K562 (cell line): ENCODE measurements at regions not wholly inside any gene's neighbourhood (a gene's known extent, or its start where the extent isn't known, plus 50 kb on each side); places are given as distances from the start of the nearest gene placed in this dataset.

ENCODE experiments used
- ATAC-seq: fragments of 200-7000 bp; cut with Tn5 transposase; 3 replicates; pipeline ENCODE4 v1.9.1; 2020; ENCODE audit warnings: moderate library complexity
- BruUV-seq: library from RNA; stranded (reverse); fragments of 400-500 nt; replicated peaks from 2 replicates; lab custom pipeline; 2021; lab: Mats Ljungman, UMichigan
- CTCF ChIA-PET: fragments of 300-600 bp; formaldehyde crosslinking; extraction: SDS; loops from one replicate; lab custom pipeline; 2021; ENCODE audit warnings: low intra/inter-chr PET ratio; lab: Yijun Ruan, JAX
- POLR2A ChIA-PET: fragments of 300-600, 350-650 bp; sonication (Branson Sonifier 250); formaldehyde crosslinking; extraction: SDS; loops from one replicate; lab custom pipeline; 2021; ENCODE audit warnings: antibody characterized with exemption, inconsistent platforms; lab: Yijun Ruan, JAX
- DNase-seq, 4 experiments: peaks; one replicate each; pipeline versions ENCODE4 v3.0.0 to v3.0.0-alpha.2; 2011 to 2018; ENCODE audit warnings: low spot score in 3 of 4, mixed read lengths in 3 of 4; ENCODE audit errors: extremely low read depth in 1 of 4
- FAIRE-seq: peaks from 2 replicates; lab custom pipeline; 2011; peaks lifted over from hg19 to GRCh38; lab: Jason Lieb, UNC
- H2AFZ ChIP-seq: 2 replicates; pipeline ENCODE4 v1.6.0; 2011; ENCODE audit warnings: low read depth, low read length, control low read depth, inconsistent platforms
- H3K27ac ChIP-seq: fragments of 200-600 bp; 3 replicates; pipeline ENCODE4 v1.8.0; 2011; ENCODE audit warnings: low read depth, mild to moderate bottlenecking, control low read depth, inconsistent platforms, low read length, moderate library complexity, mixed read lengths; ENCODE audit errors: extremely low read depth
- H3K27me3 ChIP-seq, 2 experiments: fragments of 300-600 bp in 1 of 2; 2 replicates in 1 of 2; 3 replicates in 1 of 2; pipeline versions ENCODE4 v1.6.0 to v1.8.0; 2011; ENCODE audit warnings: inconsistent platforms in 2 of 2, low read length in 2 of 2, mild to moderate bottlenecking in 1 of 2, mixed read lengths in 1 of 2, moderate library complexity in 1 of 2; ENCODE audit not compliant: control insufficient read depth in 2 of 2, insufficient read depth in 2 of 2
- H3K36me3 ChIP-seq: fragments of 300-600 bp; 3 replicates; pipeline ENCODE4 v1.8.0; 2011; ENCODE audit warnings: mild to moderate bottlenecking, low read length, inconsistent platforms; ENCODE audit not compliant: control insufficient read depth, insufficient read depth
- H3K4me1 ChIP-seq, 2 experiments: fragments of 200-600 bp in 1 of 2; replicated peaks in 1 of 2; 2 replicates in 1 of 2; 3 replicates in 1 of 2; pipeline versions ENCODE4 v1.5.1 to v1.8.0; 2011; ENCODE audit warnings: inconsistent platforms in 2 of 2, low read length in 2 of 2, mild to moderate bottlenecking in 1 of 2, mixed read lengths in 1 of 2, moderate library complexity in 1 of 2; ENCODE audit not compliant: control insufficient read depth in 2 of 2, insufficient read depth in 2 of 2
- H3K4me2 ChIP-seq: 2 replicates; pipeline ENCODE4 v1.6.1; 2011; ENCODE audit warnings: low read length, control low read depth, inconsistent platforms, mixed read lengths; ENCODE audit not compliant: insufficient read depth
- H3K4me3 ChIP-seq: fragments of 200-600 bp; sonication (generic), shearing (Covaris generic); 2 replicates; pipeline ENCODE4 v1.5.1; 2016; ENCODE audit warnings: control low read depth, inconsistent platforms
- H3K79me2 ChIP-seq: fragments of 200-600 bp; 3 replicates; pipeline ENCODE4 v1.8.0; 2011; ENCODE audit warnings: low read length, inconsistent platforms; ENCODE audit not compliant: control insufficient read depth, insufficient read depth
- H3K9ac ChIP-seq, 2 experiments: 2 replicates each; pipeline versions ENCODE4 v1.6.0 to v1.6.1; 2011; ENCODE audit warnings: low read depth in 2 of 2, low read length in 2 of 2, control low read depth in 1 of 2, inconsistent platforms in 1 of 2, mild to moderate bottlenecking in 1 of 2, mixed read lengths in 1 of 2; ENCODE audit not compliant: insufficient read depth in 1 of 2
- H3K9me1 ChIP-seq: one replicate; pipeline ENCODE4 v1.6.0; 2011; ENCODE audit warnings: inconsistent platforms, mild to moderate bottlenecking, low read length, moderate library complexity; ENCODE audit not compliant: control insufficient read depth, insufficient read depth
- H3K9me3 ChIP-seq: replicated peaks from 2 replicates; pipeline ENCODE4 v1.5.1; 2011; ENCODE audit warnings: low read depth, low read length, inconsistent platforms; ENCODE audit not compliant: control insufficient read depth, insufficient read depth
- H4K20me1 ChIP-seq: replicated peaks from 2 replicates; pipeline ENCODE4 v1.6.1; 2011; ENCODE audit warnings: low read length, inconsistent platforms, mixed read lengths; ENCODE audit not compliant: control insufficient read depth, insufficient read depth
- E2F3 ChIP-seq: fragments of 250-450 bp; sonication (Bioruptor Pico); IDR thresholded peaks from 2 replicates; pipeline ENCODE4 v1.4.0; 2020; ENCODE audit warnings: mild to moderate bottlenecking
- KLF1 ChIP-seq: fragments of 450-650 bp; IDR thresholded peaks from 2 replicates; pipeline ENCODE4 v1.6.1; 2016; ENCODE audit warnings: missing genetic modification characterization, missing compliant biosample characterization
- MEIS2 ChIP-seq: fragments of 450-650 bp; IDR thresholded peaks from 2 replicates; pipeline ENCODE4 v1.6.1; 2014; ENCODE audit warnings: mild to moderate bottlenecking; ENCODE audit not compliant: partially characterized antibody
- WGBS: fragments of 100-300 bp; shearing (Covaris generic); methylation state at CpG from one replicate; pipeline ENCODE4 v1.1.6; 2016; ENCODE audit warnings: low coverage, mixed read lengths; ENCODE audit not compliant: insufficient coverage; ENCODE audit errors: missing lambda C conversion rate; 5-methylcytosine and 5-hydroxymethylcytosine counted together
- in situ Hi-C: fragments of 300-500 bp; cut with MboI; formaldehyde crosslinking; loops from 4 replicates; pipeline ENCODE4 v1.15.0; 2018; ENCODE audit warnings: inconsistent platforms, mixed read lengths
- intact Hi-C: fragments of 100-400 bp; cut with micrococcal nuclease; formaldehyde crosslinking; loops from 2 replicates; pipeline ENCODE4 v1.14.2; 2022
- TF ChIP-seq, protein P1 (sequence below): sonication (generic); formaldehyde crosslinking; IDR thresholded peaks from 2 replicates; pipeline ENCODE4 v1.8.1; 2022; ENCODE audit warnings: missing genetic modification reagents

DNA sequence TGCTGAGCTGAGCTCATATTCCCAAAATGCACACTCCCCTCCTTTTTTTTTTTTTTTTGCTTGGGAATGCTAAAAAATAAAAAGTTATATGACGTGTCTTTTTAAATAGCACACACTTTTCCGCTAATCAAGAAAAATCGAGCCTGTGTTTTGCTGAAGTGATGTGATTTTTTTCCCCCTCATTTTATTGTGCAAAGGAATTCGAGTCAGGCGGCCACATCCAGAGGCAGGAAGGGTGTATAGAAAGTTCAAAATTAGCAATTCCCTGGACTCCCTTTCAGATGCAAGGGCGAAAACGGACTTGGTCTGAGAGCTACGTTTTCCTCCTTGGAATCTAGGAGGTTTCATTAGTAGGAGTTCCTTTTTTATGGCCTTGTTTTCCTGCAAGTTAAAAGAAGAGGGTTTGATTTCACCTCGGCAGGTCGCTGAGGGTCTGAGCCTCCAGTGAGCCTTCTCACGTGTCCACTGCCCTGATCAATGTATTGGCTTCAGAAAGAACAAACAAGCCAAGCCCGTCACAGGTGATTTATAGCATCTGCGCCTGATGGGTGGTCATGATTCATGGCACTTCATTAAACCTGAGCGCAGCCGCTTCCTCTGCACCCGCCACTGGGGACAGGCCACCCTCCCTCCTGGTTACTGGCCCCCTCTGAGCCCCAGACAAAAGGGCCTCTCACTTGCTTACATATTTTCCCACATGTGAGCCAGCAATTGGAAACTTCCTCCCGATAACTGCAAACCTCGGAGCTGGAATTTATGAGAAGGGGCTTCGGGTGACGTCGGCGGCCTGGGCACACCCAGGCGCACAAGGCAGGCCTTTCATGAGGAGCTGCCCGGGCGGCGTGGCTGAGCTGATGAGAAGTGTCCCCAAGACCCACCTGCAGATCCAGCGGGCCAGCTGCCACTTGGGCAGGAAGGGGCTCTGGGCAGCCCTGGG is 64.4 kb upstream of the LINC01488 start:
- Histone ChIP-seq H3K9ac (peak overlapping the region in 1 of 2 experiments; percentile 65; a peak in 2 of 4 replicates), H3K4me2 (no peak overlapping the region), H3K27me3 (no peaks in the 10 kb centered on the region), H3K9me3 (no peaks in the 10 kb centered on the region; the same call in 1 of the 2 replicates), H3K4me3 (no peak overlapping the region), H3K27ac (no peak overlapping the region), H3K9me1 (no peaks in the 10 kb centered on the region), H3K4me1 (peaks cover 14 to 30% of the 10 kb centered on the region in 2 experiments), H4K20me1 (no peaks in the 10 kb centered on the region), H3K36me3 (no peaks in the 10 kb centered on the region), H3K79me2 (no peaks in the 10 kb centered on the region), H2AFZ (no peak overlapping the region)
- TF ChIP-seq MEIS2 (peak; percentile 48), KLF1 (tag) (no peak), E2F3 (CRISPR knock-in tag) (no peak)
- TF ChIP-seq, protein P1, sequence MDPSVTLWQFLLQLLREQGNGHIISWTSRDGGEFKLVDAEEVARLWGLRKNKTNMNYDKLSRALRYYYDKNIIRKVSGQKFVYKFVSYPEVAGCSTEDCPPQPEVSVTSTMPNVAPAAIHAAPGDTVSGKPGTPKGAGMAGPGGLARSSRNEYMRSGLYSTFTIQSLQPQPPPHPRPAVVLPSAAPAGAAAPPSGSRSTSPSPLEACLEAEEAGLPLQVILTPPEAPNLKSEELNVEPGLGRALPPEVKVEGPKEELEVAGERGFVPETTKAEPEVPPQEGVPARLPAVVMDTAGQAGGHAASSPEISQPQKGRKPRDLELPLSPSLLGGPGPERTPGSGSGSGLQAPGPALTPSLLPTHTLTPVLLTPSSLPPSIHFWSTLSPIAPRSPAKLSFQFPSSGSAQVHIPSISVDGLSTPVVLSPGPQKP (CRISPR knock-in tag), result no peak
- FAIRE-seq (no peak), DNase-seq (no peak), ATAC-seq (no peak)
- no TSS peak for BruUV-seq
- in situ Hi-C loops (no loop called here), intact Hi-C loops (no loop called here)
- 74% methylated on average over 25 of the region's 27 CpGs for WGBS
- CTCF ChIA-PET, result no interaction called here
- POLR2A ChIA-PET, result interaction anchor here (0.7 kb wide), 1 partner anchor 56 kb away, joined by 3 read pairs; no protein-coding TSS in a partner anchor
